PC-3 (cell line): ENCODE measurements at regions not wholly inside any gene's neighbourhood (a gene's known extent, or its start where the extent isn't known, plus 50 kb on each side); places are given as distances from the start of the nearest gene placed in this dataset.
A peak's percentile ranks its signal among the peaks of the same experiment; 100 is the strongest.

Experiments
- ATAC-seq: fragments of 200-7000 bp; cut with Tn5 transposase; 2 replicates; pipeline ENCODE4 v1.9.1; 2020; ENCODE audit warnings: mild to moderate bottlenecking, moderate library complexity
- BruUV-seq: library from RNA; stranded (reverse); fragments of 400-500 nt; replicated peaks from 2 replicates; lab custom pipeline; 2021; lab: Mats Ljungman, UMichigan
- CTCF ChIA-PET: fragments of 300-600 bp; sonication (Branson Sonifier 250); formaldehyde crosslinking; loops from one replicate; lab custom pipeline; 2022; ENCODE audit warnings: antibody characterized with exemption; lab: Charles Lee
- POLR2A ChIA-PET: fragments of 300-600 bp; sonication (Branson Sonifier 250); formaldehyde crosslinking; loops from one replicate; lab custom pipeline; 2022; ENCODE audit warnings: antibody characterized with exemption; ENCODE audit not compliant: unreplicated experiment; lab: Charles Lee
- DNase-seq: peaks from one replicate; pipeline ENCODE4 v3.0.0-alpha.2; 2015
- H2AFZ ChIP-seq: fragments of 300-600 bp; sonication (generic); 2 replicates; pipeline ENCODE4 v1.6.0; 2016; ENCODE audit warnings: antibody characterized with exemption, low read length
- H3F3A ChIP-seq: fragments of 300-600 bp; sonication (generic); one replicate; pipeline ENCODE4 v1.6.0; 2017; ENCODE audit warnings: antibody characterized with exemption, low read length, control low read depth, mild to moderate bottlenecking; ENCODE audit not compliant: unreplicated experiment
- H3K27ac ChIP-seq: fragments of 300-600 bp; sonication (generic); 2 replicates; pipeline ENCODE4 v1.5.1; 2016; ENCODE audit warnings: mild to moderate bottlenecking, low read length
- H3K27me3 ChIP-seq: fragments of 300-600 bp; sonication (generic); 2 replicates; pipeline ENCODE4 v1.6.1; 2016; ENCODE audit warnings: low read length, mixed read lengths
- H3K36me3 ChIP-seq: fragments of 300-600 bp; sonication (generic); 2 replicates; pipeline ENCODE4 v1.6.1; 2016; ENCODE audit warnings: low read depth, mixed run types, low read length, mixed read lengths
- H3K4me1 ChIP-seq: fragments of 300-600 bp; sonication (generic); 2 replicates; pipeline ENCODE4 v1.5.1; 2016; ENCODE audit warnings: low read length; ENCODE audit not compliant: insufficient read depth
- H3K4me2 ChIP-seq: fragments of 300-600 bp; sonication (generic); 2 replicates; pipeline ENCODE4 v1.6.0; 2016; ENCODE audit warnings: low read length
- H3K4me3 ChIP-seq: fragments of 300-600 bp; sonication (generic); 2 replicates; pipeline ENCODE4 v1.5.1; 2016; ENCODE audit warnings: mild to moderate bottlenecking, low read length, mixed read lengths
- H3K79me2 ChIP-seq: fragments of 300-600 bp; sonication (generic); 2 replicates; pipeline ENCODE4 v1.6.1; 2017; ENCODE audit warnings: low read length, mixed read lengths
- H3K9ac ChIP-seq: fragments of 300-600 bp; sonication (generic); 2 replicates; pipeline ENCODE4 v1.6.0; 2016; ENCODE audit warnings: mild to moderate bottlenecking, low read length
- H3K9me2 ChIP-seq: fragments of 300-600 bp; sonication (generic); replicated peaks from 2 replicates; pipeline ENCODE4 v1.6.1; 2016; ENCODE audit warnings: mixed run types, low read length, mixed read lengths
- H3K9me3 ChIP-seq: fragments of 300-600 bp; sonication (generic); 2 replicates; pipeline ENCODE4 v1.6.1; 2016; ENCODE audit warnings: low read length, mixed read lengths
- H4K20me1 ChIP-seq: fragments of 300-600 bp; sonication (generic); 2 replicates; pipeline ENCODE4 v1.6.1; 2016; ENCODE audit warnings: low read length, mixed read lengths
- EZH2 ChIP-seq: fragments of 300-600 bp; sonication (generic); IDR thresholded peaks from one replicate; pipeline ENCODE4 v1.6.1; 2017; ENCODE audit warnings: antibody characterized with exemption, mild to moderate bottlenecking, low read length; ENCODE audit not compliant: unreplicated experiment
- EZH2phosphoT487 ChIP-seq: fragments of 300-600 bp; sonication (generic); IDR thresholded peaks from 2 replicates; pipeline ENCODE4 v1.6.1; 2018; ENCODE audit warnings: mild to moderate bottlenecking, antibody characterized with exemption, low read length, borderline replicate concordance
- intact Hi-C: fragments of 100-400 bp; cut with micrococcal nuclease; formaldehyde crosslinking; loops from 2 replicates; pipeline ENCODE4 v1.9.0; 2023
- TF ChIP-seq, protein P1 (sequence below): fragments of 300-600 bp; sonication (generic); conservative IDR thresholded peaks from 2 replicates; pipeline ENCODE4 v1.5.1; 2017; ENCODE audit warnings: antibody characterized with exemption, low read depth, mild to moderate bottlenecking, low read length

DNA sequence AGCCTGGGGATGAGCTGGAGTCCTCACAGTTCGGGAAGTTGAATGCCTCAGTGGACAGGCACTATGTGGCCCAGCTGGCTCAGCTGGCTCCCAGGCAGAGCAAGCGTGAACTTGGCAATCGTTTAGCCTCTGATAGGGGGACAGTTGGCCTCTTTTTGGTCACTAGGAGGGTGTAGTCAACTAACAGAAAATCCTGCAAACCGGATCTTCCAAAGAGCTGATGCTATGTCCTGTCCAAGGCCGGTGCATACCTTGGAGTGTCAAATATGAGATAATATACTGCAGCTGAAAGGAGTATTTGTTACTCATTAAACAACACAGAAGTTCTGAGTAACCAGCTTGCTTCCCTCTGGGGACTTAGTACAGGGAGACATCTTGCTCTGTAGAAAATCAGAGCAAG is 126.2 kb upstream of the EXOC2 start:
- BruUV-seq = no TSS peak
- TF ChIP-seq EZH2 (no peak), EZH2phosphoT487 (no peak)
- TF ChIP-seq, protein P1, sequence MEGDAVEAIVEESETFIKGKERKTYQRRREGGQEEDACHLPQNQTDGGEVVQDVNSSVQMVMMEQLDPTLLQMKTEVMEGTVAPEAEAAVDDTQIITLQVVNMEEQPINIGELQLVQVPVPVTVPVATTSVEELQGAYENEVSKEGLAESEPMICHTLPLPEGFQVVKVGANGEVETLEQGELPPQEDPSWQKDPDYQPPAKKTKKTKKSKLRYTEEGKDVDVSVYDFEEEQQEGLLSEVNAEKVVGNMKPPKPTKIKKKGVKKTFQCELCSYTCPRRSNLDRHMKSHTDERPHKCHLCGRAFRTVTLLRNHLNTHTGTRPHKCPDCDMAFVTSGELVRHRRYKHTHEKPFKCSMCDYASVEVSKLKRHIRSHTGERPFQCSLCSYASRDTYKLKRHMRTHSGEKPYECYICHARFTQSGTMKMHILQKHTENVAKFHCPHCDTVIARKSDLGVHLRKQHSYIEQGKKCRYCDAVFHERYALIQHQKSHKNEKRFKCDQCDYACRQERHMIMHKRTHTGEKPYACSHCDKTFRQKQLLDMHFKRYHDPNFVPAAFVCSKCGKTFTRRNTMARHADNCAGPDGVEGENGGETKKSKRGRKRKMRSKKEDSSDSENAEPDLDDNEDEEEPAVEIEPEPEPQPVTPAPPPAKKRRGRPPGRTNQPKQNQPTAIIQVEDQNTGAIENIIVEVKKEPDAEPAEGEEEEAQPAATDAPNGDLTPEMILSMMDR = no peak
- POLR2A ChIA-PET = no interaction called here
- DNase-seq = no peak
- Histone ChIP-seq H4K20me1 (no peaks in the 10 kb centered on the region), H3K4me1 (no peaks in the 10 kb centered on the region), H3K9me2 (no peaks in the 10 kb centered on the region), H3K9ac (no peak overlapping the region), H3K36me3 (no peaks in the 10 kb centered on the region), H3K9me3 (no peaks in the 10 kb centered on the region), H2AFZ (no peak overlapping the region), H3K4me2 (no peak overlapping the region), H3F3A (no peaks in the 10 kb centered on the region), H3K4me3 (no peak overlapping the region), H3K27me3 (peaks cover 83% of the 10 kb centered on the region), H3K79me2 (no peaks in the 10 kb centered on the region), H3K27ac (no peak overlapping the region)
- intact Hi-C loops = no loop called here
- ATAC-seq = no peak
- CTCF ChIA-PET = no interaction called here

DNA sequence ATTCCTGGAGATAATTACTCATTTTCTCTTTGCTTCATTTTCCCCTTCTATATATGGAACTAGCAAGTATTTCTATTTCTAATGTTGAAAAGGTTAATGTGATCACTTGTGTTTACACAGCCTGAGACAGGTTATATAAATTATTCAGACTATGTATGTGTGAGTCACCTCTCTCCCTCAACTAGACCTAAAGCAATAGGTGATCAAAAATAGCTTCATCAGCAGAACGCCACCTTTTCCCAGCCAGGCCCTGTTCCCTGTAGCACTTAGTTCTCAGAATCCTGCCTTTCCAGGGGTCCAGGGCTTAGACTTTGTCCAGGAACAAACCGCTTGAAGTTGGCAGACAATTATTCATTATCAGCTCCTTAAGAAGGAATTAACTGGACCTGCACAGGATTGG is 125.3 kb upstream of the EXOC2 start:
- Histone ChIP-seq H3F3A (no peaks in the 10 kb centered on the region), H3K9ac (no peak overlapping the region), H3K27me3 (peaks cover 90% of the 10 kb centered on the region), H4K20me1 (no peaks in the 10 kb centered on the region), H3K27ac (no peak overlapping the region), H3K36me3 (no peaks in the 10 kb centered on the region), H3K79me2 (no peaks in the 10 kb centered on the region), H2AFZ (no peak overlapping the region), H3K4me3 (no peak overlapping the region), H3K9me2 (no peaks in the 10 kb centered on the region), H3K4me2 (no peak overlapping the region), H3K9me3 (no peaks in the 10 kb centered on the region), H3K4me1 (no peaks in the 10 kb centered on the region)
- POLR2A ChIA-PET = no interaction called here
- intact Hi-C loops = no loop called here
- no TSS peak for BruUV-seq
- DNase-seq (no peak), ATAC-seq (peak; percentile 33; the same call in 1 of the 2 replicates)
- CTCF ChIA-PET = no interaction called here
- no peak for TF ChIP-seq EZH2

GRCh38 chr6:816510-817084 is 123.7 kb upstream of the EXOC2 start:
- Histone ChIP-seq H3K9me3 (no peaks in the 10 kb centered on the region), H3K4me2 (no peak overlapping the region), H3K9me2 (no peaks in the 10 kb centered on the region), H2AFZ (no peak overlapping the region), H3K27ac (no peak overlapping the region), H3K9ac (no peak overlapping the region), H3K27me3 (peaks cover 81% of the 10 kb centered on the region), H4K20me1 (no peaks in the 10 kb centered on the region), H3F3A (no peaks in the 10 kb centered on the region), H3K79me2 (no peaks in the 10 kb centered on the region), H3K4me1 (no peaks in the 10 kb centered on the region), H3K36me3 (no peaks in the 10 kb centered on the region), H3K4me3 (no peak overlapping the region)
- intact Hi-C loops = no loop called here
- CTCF ChIA-PET = no interaction called here
- no TSS peak for BruUV-seq
- POLR2A ChIA-PET = no interaction called here
- DNase-seq (no peak), ATAC-seq (no peak)
- TF ChIP-seq EZH2phosphoT487 = no peak
- TF ChIP-seq, protein P1 = no peak
- TF ChIP-seq EZH2 = no peak
